Gastroesophageal sphincter (tissue), 3 donors: ENCODE measurements at regions not wholly inside any gene's neighbourhood (a gene's known extent, or its start where the extent isn't known, plus 50 kb on each side); places are given as distances from the start of the nearest gene placed in this dataset.

Experiments
- CTCF ChIP-seq, 4 experiments: fragments of 200-600 bp in 2 of 4; fragments of 450-650 bp in 2 of 4; sonication (generic) in 1 of 4; IDR thresholded peaks; one replicate each; pipeline ENCODE4 v1.5.1; 2017 to 2019; ENCODE audit warnings: antibody characterized with exemption in 4 of 4, mild to moderate bottlenecking in 2 of 4, moderate library complexity in 2 of 4
- POLR2AphosphoS5 ChIP-seq: sonication (generic); formaldehyde crosslinking; IDR thresholded peaks from one replicate; pipeline ENCODE4 v1.6.1; 2017; ENCODE audit warnings: antibody characterized with exemption

GRCh38 chr12:104852896-104853295 is 105.2 kb downstream of the SLC41A2 start:
- TF ChIP-seq POLR2AphosphoS5 (no peak), CTCF (IDR thresholded peaks at IDR 0.05) (no peak)
